GM18868 (cell line): ENCODE measurements at regions not wholly inside any gene's neighbourhood (a gene's known extent, or its start where the extent isn't known, plus 50 kb on each side); places are given as distances from the start of the nearest gene placed in this dataset.

ENCODE experiments used
- ATAC-seq: cut with Tn5 transposase; IDR thresholded peaks from one replicate; pipeline ENCODE4 v1.9.1; 2021; ENCODE audit warnings: mild to moderate bottlenecking, moderate library complexity; ENCODE audit not compliant: unreplicated experiment

DNA sequence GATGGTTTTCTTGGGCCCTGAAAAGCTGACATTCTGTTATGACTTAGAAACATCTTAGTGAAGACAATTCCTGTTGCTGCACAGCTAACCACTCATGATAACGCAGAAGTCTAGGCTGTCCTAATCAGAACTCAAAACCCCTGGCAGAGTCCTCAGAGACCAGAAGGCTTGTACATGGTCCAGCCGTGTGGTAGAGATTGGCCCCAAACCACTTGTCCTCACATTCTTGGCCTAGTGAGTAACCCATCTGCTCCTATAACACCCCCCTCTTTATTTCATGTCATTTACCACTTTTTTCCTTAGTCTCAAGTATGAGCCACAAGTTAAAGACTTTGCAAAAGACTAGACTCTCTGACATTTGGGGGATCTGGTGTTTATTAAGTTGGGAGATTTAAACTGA is 116.5 kb upstream of the ADAMTS18 start:
- ATAC-seq, result no peak

DNA sequence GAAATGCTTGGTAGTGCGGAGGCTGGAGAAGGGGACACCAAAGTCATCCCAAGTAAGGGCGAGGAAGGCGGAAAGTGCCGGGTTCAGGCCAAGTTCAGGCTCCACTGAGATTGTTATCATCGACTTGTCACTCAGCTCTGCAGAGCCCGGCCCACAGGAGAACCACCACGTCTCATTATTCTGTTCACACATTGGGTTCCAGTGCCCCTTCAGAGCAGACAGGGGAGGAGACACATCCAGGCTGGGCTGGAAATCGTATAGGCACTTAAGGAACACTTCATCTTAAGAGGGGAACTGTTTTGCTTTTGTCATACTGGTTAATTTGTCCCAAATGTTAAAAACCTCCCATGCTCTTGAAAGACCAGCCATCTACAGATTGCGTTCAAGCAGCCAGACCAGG is 118.3 kb upstream of the ADAMTS18 start:
- no peak for ATAC-seq

DNA sequence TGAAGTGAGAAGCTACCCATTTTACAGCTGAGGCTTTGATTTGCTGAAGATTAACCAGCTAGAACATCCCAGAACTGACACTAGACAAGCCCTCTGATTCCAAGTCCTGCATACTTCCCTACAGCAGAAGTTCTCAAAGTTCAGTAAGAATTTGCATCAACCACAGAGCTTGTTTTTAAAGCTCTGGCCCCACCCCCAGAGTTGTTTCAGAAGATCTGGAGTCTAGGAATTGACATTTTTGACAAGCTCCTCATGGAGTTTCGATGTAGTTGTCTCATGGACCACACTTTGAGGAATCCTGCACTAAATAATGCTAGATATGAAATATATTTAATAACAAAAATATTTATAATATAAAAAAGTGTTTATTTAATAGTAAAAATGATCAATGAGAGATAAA is 120.3 kb upstream of the ADAMTS18 start:
- no peak for ATAC-seq

DNA sequence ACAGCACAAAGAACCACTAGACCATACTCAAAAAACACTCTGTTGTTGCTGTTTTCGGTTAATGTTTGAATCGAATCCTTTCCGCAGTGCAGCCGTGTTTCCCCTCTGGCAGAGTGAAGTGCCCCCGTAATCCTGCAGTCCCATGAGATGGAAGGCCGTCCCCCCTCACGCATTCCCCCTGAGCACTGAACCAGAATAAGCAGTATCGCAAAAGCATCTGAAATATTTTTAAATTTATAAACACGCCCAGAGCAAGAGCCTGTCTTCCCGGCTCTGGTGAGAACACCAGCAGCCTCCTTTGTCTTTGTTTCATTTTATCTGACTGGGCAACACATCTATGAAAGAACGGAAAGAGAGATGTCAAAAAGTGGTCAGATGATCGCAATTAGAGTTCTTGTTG is 121.0 kb upstream of the ADAMTS18 start:
- no peak for ATAC-seq

DNA sequence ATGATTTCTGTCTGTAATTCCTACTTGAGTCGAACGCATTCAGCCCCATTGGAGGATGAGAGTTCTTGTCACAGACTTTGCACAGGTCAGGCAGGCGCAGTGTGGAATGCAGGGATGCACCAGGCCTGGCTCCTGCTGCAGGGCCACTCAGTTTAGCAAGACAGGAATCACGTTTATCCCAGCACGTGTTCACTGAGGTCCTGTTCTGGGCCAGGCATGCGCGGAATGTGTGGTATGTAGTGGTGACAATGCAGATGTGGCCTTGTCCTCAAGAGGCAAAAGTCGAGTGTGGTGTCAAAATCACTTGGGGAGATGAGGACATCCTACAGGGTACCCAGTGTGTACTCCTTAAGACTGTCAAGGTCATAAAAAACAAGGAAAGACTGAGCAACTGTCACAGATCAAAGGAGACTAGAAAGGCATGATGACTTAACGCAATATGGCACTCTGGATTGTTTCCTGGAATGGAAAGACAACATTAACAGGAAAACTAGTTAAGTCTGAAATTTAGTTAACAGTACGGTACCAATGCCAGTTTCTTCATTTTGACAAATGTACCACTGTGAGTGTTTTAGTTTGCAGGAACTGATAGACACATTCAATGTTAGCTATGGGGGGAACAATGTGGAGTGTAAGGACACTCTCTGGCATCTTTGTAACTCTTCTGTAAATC is 121.5 kb upstream of the ADAMTS18 start:
- no peak for ATAC-seq

DNA sequence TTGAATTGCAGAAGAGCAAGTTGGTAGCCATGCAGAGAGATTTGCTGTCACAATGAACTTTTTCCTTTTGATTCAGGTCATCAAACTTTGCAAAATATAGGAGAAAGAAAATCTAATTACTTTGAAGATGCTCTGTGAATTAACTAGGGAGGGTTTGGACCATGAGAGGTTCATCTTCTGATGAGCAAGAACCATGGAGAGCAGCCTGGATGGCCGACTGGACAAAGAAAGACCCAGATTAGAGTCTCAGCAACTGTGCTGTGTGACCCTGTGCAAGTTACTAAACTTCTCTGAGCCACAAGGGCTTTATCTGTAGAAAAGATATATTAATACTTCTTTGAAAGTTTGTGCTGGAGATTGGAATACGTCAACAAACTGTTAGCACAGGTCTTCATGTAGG is 122.6 kb upstream of the ADAMTS18 start:
- no peak for ATAC-seq

DNA sequence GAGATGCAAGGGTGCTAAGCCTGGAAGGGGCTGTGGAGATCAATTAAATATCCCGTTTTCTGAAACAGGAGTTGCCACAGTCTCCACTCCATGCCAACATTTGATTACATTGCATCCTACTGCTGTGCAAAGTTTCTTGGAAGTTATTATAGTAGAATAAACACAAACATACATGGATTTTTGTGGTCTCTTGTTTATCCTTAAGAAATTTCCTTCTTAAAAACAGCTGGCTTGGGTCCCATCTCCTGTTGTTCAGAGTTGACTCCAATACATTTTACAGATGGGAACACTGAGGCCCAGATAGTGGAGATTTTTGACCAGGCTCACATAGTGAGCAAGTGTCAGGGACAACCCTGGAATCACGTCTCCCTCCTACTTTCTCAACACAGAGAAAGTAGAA is 124.0 kb upstream of the ADAMTS18 start:
- no peak for ATAC-seq

DNA sequence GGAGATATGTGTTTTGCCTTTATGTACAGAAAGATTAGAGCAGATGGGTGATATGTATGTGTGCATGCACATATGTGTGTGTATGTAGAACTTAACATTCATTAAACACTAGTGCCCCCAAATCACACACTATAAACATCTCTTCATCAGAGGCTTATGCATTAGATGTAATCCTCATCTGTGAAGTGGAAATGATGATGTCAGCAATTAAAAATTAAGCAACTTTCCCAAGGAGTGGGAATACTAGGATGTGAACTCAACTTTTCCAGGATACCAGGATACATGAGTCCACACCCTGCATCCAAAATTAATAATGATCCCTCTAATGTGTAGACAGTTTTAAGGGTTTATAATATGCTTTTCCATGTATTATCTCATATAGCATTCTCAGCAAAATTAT is 127.7 kb upstream of the ADAMTS18 start:
- no peak for ATAC-seq

DNA sequence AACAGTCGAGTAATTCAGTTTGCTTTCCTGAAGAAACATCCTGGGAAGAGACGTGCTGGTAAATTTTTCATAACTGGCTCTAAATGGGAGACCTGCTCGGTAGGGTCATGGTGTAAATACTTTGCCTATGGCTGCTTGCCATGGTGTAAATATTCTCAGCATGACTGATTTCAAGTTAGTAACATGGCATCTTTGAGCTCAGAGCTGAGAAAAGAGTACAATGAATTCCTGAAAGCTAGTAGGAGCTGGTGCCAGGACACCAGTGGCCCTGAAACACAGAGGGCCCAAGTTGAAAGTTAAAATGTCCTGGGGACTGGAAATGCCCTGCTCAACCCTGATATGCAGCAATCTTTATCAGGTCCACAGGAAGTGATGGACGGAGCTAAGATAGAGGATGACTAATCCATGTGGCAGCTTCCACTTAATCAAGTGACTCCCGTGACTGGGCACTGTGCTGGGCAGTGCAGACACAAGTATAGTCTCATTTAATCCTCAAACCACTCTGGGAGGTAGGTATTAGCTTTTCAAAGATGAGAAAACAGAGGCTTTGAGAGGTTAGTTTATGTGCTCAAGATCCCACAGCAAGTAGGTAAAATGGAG is 130.1 kb upstream of the ADAMTS18 start:
- ATAC-seq, result no peak

DNA sequence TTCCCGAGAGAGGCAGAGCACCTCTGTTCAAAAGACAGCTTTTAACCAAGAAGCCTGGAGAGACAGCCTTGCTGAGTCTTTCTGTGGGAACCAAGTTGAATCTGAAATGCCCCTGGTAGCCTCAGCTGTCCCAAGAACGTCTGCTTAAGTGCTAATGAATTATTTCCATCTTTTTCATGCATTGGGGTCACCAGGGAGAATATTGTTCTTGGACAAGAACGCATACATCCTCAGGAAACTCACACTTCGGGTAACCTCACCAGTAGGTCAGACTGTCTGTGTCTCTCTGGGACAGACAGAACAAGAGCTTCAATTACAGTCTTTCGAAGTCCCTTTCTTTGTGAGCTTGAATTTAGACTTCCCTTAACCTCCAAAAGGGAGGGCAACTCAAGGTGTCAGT is 134.6 kb upstream of the ADAMTS18 start:
- no peak for ATAC-seq

DNA sequence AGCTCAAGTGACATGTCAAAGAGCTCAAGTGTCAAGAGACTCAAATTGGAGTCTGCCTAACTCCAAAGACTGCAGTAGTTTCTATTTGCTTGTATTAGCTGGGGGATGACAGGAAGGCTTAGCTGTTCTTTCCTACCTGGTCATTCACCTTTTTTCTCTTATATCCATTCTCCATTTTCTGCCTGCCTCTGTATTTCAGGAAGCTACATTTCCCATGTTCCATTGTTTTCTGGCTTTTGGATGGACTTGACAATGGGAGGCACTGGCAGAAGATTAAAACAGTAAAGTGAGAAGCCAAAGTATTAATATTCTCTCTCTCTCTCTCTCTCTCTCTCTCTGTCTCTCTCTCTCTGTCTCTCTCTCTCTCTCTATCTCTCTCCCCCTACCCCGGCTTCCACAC is 135.7 kb upstream of the ADAMTS18 start:
- no peak for ATAC-seq

DNA sequence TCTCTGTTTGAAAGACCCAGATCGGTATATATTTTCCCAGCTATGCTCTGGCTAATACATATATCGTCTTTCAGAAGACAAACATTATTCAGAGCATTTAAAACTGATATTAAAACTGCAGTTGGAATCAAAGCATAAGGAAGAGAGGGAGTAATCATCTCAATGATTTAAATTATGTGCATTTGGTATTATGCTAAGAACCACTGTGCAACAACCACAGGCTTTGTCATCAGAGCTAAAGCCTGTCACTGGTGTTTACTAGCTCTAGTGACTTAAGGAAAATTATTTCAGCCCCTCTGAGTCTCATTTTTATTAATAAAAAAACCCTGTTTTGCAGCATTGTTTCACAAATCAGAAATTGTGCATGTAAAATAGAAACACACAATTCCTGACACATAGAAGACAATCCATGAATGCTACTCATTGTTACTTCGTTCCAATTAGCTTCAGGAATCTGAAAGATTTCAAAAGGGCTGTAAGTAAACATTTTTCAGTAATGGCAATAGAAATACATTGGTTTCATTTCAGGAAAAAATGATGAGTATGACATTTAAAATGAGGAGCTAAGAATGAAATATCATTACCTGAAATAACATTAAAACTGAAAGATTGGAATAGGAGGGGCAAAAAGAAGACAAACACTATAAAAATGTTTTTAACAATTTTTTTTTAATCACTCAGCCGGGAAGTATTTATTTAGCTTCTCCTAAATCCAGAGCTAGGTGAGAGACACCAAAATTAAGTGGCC is 136.5 kb upstream of the ADAMTS18 start:
- ATAC-seq, result no peak

DNA sequence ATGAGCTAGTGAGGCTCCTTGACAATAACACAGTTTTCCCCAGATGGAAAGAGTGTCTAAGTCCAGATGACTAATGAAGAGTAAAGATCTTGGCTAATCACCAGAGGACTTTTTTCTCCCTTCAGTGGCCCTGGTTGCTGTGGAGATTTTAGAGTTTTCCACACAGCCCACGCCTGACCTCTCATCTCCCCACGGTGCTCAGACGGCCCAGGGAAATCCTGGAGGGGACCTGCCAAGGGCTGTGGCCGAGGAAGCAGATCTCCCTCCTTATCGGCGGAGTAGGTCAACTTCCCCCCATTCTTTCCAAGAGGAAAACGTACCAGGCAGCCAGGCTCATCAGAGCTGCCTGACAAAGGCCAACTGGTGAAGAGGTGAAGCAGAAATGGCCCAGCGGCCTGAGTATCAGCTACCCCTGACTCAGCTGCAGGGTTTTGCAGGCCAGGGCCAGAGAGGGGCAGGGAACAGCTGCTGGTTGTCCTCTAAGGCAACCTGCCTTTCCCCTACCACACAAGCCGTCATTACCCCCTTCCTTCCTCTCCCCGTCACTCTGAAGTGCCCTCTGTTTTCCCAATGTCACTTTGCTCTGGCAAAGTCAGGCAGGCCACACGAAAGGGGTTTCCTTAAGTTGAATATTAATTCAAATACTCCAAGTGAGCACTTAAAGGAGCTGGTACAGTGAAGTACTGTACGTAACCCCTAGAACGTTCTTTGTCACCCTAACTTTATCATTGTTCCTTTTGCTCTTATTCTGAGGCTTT is 140.2 kb upstream of the ADAMTS18 start:
- no peak for ATAC-seq

DNA sequence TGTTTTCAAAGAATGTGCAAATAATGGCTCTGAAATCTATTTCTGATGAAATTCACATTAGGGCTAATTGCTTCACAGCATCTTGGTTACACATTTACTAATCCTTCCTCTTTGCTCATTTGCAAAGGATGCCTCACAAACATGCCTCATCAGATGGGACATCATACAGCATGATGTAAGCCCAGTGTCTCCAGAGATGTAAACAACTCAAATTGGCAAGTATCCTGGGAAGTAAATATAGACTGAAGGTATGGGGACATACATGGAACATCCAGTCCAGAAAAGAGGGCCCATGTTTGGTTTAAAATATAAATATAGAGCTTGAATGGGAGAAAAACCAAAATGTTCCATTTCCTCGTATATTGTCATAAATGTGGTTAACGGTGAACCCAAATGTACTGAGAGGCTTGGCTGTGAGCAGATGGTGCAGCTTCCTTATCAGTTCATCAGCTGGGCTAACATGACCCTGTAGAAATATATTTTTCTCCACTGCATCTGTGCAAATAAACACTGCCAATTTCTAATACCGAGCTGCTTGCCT is 142.9 kb upstream of the NUDT7 start:
- ATAC-seq, result no peak

DNA sequence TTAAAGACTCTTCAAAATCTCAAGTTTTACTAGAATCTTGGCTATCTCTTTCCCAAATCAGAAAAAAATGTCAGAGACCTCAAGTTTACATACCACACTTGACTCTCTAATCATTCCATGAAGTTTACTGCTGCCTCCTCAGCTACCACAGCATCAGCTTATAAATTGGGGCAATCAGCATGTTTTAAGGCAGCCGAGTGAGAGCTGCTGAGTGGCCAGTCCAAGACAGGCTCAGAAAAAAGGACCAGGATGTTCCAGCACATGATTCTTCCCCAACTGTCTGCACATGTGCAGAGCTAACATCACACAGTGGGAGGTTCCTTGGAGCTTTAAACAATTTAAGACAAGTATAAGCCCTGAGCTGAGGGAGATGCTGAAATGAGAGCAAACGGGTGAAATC is 140.6 kb upstream of the NUDT7 start:
- ATAC-seq, result no peak

DNA sequence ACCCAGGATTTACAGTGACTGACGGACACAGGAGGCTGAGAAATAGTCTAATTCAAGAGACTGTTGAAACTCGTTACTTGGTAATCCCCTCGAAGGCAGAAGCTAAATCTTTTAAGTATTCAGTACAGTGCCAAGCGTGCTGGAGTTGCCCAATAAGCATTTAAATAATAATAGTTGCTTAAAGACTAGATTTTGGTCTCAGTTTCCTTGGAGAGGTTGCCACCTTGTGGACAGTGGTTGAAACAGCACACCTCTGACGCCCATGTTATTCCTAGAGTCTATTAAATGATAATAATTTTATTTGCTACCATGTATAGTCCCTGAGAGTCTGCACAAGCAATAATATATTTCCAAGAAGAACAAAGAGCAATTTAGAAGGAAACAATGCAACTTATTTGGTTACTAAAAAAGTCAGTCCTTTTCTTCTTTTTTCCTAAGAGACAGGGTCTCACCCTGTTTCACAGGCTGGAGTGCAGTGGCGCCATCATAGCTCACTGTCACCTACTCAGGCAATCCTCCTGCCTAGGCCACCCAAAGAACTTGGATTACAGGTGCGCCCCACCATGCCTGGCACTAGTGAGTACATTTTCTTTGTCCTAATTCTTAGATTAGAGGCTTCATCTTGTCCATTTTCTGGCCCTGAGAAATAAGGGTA is 138.0 kb upstream of the NUDT7 start:
- peak; percentile 55 for ATAC-seq

DNA sequence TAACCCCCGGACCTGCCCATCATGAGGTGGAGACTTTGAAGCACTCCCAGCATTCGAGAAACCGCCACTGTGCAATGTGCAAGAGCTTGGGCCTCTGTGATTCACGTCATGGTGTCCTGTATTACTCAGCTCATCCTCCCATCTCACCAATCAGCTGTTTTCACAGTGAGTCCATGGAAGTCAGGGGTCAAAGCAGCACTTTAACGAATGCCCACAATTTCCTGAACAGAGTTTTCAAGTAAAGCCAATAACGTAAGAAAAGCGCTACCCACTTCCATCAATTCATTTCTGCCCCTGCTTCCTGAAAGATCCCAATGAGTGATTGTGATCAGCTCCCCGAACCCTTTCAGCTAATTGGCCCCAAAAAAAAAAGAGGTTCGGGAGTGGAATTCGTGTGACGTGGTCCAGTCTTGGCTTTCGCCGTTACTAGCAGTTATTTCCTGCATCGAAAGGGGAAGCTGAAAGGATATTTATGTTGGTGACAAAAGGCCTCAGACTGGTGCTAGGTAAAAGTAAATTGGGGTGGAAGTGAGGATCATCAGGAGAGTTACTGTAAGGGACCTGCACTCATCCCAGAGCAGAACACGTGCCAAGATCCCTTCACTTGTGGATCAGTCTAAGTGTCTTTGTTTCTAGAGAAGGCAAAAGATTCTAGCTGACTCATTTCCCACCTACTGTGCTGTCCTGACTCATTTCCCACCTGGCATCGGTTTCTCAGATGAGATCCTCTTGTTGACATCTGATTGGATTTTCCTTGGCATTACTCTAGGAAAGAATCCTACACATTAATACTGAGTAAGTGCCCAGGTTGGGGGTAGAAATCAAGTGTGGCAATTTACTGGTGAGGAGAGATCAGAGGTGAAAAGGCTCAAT is 136.7 kb upstream of the NUDT7 start:
- ATAC-seq, result no peak

DNA sequence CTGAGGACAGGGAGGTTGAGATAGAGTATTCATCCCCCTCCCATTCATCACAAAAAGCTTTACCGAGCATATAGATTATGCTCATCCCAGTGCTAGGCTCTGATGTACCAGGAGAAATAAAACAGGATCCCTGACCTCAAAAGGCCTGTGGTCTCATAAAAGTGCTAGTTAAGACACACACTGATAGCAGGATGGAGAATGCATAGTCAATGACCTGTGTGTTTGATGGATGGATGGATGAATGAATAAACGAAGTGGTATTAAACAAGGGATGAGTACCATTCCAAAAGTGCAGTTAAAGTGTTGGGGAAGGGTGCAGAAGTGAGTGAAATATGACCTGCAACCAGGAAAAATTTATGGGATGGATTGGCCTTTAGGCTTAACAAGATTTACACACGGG is 133.9 kb upstream of the NUDT7 start:
- no peak for ATAC-seq

DNA sequence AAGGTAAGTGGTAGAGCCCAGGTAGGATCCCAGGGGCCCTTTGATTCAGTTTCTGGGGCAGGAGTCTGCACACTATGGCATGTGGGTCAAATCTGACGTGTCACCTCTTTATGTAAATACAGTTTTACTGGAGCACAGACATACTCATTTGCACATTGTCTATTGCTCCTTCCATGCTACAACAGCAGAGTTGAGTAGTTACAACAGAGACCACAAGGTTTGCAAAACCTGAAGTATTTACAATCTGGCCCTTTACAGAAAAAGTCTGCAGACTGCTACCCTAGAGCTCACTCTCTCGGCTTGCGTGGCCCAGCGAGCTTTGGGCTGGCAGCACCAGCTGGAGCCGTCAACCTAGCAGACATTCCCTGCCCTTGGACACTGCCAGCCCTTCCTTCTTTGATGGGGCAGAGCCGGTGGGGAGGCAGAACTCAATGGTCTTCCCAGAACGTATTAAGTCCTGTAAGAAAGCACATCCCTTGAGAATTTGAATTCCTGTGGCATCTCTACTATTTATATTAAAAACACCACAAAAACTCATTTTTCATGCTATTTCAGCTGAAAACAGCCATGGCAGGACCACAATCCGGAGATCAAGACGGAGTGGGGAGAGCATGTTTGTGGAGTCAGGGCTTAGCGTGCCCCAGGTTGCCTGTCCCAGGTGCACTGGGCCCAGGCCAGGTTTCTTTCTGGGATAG is 133.1 kb upstream of the NUDT7 start:
- ATAC-seq, result no peak
